HUES6 (cell line): ENCODE measurements at regions not wholly inside any gene's neighbourhood (a gene's known extent, or its start where the extent isn't known, plus 50 kb on each side); places are given as distances from the start of the nearest gene placed in this dataset.

ENCODE experiments used
- H3K27ac ChIP-seq: 2 replicates; pipeline ENCODE4 v1.7.0; 2013; ENCODE audit warnings: low read depth, mild to moderate bottlenecking, low read length, inconsistent platforms
- H3K27me3 ChIP-seq: 2 replicates; pipeline ENCODE4 v1.6.1; 2013; ENCODE audit warnings: low read length; ENCODE audit not compliant: control insufficient read depth, insufficient read depth
- H3K36me3 ChIP-seq: 2 replicates; pipeline ENCODE4 v1.6.1; 2013; ENCODE audit warnings: low read length; ENCODE audit not compliant: control insufficient read depth, insufficient read depth
- H3K4me1 ChIP-seq: 2 replicates; pipeline ENCODE4 v1.6.1; 2013; ENCODE audit warnings: low read length; ENCODE audit not compliant: control insufficient read depth, insufficient read depth
- H3K4me3 ChIP-seq: 2 replicates; pipeline ENCODE4 v1.5.1; 2013; ENCODE audit warnings: low read depth, low read length
- H3K9ac ChIP-seq: one replicate; pipeline ENCODE4 v1.6.1; 2013; ENCODE audit warnings: mild to moderate bottlenecking, low read length
- H3K9me3 ChIP-seq: 2 replicates; pipeline ENCODE4 v1.6.1; 2013; ENCODE audit warnings: low read depth, low read length; ENCODE audit not compliant: control insufficient read depth, insufficient read depth

DNA sequence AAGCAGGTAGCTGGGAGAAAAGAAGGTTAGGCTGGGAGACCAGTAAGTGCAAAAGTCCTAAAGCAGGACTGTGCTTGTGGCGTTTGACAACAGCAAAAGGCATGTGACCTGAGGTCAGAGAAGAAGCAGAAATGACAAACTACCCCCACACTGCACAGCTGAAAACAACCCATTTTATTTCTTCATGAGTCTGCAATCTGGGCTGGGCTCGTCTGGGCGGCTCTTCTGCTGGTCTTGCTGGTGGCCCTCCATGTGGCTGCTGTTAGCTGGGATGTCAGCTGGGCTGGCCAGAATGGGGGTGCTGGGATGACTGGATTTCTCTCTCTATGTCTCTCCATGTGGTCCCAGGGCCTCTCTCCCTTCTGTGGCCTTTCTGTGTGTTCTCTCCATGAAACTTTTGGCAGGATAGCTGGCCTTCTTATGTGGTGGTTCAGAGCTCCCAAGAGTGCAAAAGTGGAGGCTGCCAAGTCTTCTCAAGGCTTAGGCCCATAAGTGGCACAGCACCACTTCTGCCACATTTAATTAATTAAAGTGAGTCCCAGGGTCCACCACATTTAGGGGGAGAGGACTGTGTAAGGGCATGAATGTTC is 128.6 kb downstream of the RIPK4 start:
- Histone ChIP-seq H3K27me3 (no peaks in the 10 kb centered on the region), H3K9me3 (peaks cover 8% of the 10 kb centered on the region), H3K4me3 (no peak overlapping the region), H3K27ac (no peak overlapping the region), H3K4me1 (peaks cover 16% of the 10 kb centered on the region), H3K36me3 (no peaks in the 10 kb centered on the region), H3K9ac (no peak overlapping the region)

DNA sequence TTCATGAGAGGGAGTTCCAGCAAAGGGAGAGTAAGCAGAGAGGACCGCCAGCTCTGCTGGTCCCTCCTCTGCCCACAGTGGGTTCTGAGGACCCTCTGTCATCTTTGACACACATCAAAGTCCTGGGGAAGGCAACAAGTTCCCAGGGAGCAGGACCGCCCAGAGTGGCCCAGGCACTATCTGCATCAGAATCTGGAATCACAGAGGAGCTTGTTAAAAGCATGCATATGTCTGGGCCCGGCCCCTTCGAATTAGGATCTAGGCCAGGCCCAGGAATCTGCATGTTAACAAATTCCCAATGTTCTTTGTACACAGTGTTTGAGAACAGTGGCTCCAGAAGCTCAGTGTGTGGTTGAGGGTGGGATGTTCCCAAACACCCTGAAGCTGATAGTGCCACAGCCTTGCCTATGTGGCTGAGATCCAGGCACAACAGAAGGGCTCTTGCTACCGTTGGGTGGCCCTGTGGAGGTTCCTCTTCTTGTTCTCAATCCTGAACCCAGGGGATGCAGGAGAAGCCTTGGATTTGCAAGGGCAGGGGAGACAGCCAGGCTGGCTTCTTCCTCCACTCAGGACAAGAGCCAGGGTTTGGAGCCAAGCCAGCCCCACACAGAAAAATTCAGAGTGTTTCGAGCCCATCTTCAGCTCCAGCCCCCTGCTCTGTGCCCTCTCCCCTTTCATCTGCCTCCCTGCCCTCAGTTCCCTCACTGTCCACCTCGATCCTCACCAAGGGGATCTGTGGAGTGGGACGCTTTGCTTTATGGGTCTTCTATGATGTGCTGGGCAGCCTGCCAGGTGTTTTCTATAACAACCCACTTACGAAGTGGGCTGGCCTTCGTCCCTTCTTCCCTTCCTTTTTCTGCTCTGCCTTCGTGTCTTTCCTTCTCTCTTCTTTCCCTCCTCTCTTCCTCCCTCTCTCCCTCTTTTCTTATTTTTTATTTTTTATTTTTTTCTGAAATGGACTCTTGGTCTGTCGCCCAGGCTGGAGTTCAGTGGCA is 129.0 kb upstream of the TMPRSS2 start:
- Histone ChIP-seq H3K36me3 (no peaks in the 10 kb centered on the region), H3K27me3 (no peaks in the 10 kb centered on the region), H3K9ac (no peak overlapping the region), H3K4me3 (no peak overlapping the region), H3K27ac (no peak overlapping the region), H3K4me1 (peaks cover 18% of the 10 kb centered on the region), H3K9me3 (peaks cover 8% of the 10 kb centered on the region)

DNA sequence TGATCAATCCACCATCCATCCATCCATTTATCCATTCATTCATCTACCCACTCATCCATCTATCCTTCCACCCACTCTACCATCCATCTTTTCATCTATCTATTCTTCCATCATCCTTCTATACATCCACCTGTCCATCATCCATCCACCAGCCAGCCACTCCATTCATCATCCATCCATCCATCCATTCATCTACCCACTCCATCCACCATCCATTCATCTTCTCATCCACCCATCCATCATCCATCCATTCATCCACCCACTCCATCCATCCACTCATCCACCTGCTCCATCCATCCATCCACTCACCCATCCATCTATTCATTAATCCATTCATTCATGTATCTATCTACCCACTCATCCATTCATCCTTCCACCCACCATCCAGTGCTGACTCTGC is 127.9 kb upstream of the TMPRSS2 start:
- H3K27ac ChIP-seq: no peak overlapping the region
- no peaks in the 10 kb centered on the region for H3K27me3 ChIP-seq
- no peaks in the 10 kb centered on the region for H3K36me3 ChIP-seq
- H3K9ac ChIP-seq: no peak overlapping the region
- H3K4me3 ChIP-seq: no peak overlapping the region
- H3K4me1 ChIP-seq: peaks cover 10% of the 10 kb centered on the region
- H3K9me3 ChIP-seq: peaks cover 10% of the 10 kb centered on the region

DNA sequence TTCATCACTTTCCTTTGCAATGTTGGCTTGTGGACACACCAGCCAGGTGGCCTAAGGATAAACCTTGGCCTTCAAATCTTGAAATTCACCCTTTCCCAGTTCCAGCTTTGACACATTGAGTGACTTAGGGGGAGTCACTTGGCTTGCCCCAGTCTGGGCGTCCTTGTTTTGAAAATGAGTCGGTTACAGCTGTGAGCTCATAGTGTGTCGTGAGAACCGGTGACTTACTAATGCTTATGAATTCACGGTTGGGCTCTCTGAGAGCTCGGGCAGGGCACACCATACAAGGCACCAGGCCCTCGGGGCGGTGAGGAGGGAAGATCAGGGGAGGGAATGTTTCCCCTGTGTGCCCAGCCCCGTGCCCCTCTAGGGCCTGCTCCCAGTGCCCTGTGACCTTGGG is 126.9 kb upstream of the TMPRSS2 start:
- Histone ChIP-seq H3K4me3 (no peak overlapping the region), H3K27me3 (no peaks in the 10 kb centered on the region), H3K36me3 (no peaks in the 10 kb centered on the region), H3K27ac (no peak overlapping the region), H3K9ac (no peak overlapping the region), H3K4me1 (peaks cover 10% of the 10 kb centered on the region; the same call in 1 of the 2 replicates), H3K9me3 (peaks cover 10% of the 10 kb centered on the region)

DNA sequence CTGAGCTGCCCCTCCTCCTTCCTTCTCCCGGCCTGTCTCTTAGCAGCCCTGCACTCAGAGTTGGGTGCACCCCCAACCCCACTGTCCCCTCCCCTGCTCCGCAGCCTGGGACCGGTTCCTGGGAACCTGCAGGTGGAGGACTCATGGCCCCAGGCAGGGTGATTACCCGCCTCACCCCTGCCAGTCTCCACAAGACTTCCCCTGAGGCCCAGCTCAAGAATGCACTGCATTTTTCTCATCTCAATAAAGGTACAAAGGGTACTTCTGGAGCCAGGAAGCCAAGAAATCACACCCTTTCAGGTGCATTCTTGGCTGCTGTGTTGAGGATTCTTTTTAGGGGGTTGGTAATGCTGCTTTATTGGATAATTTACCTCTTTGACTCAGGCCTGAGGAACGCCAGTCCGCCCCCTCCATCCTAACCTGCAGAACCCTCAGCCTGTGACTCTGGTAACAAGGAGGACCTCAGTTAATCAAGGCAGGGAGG is 126.3 kb upstream of the TMPRSS2 start:
- Histone ChIP-seq H3K9ac (no peak overlapping the region), H3K4me1 (peaks cover 10% of the 10 kb centered on the region; the same call in 1 of the 2 replicates), H3K27ac (no peak overlapping the region), H3K27me3 (no peaks in the 10 kb centered on the region), H3K9me3 (peaks cover 10% of the 10 kb centered on the region), H3K36me3 (no peaks in the 10 kb centered on the region), H3K4me3 (no peak overlapping the region)

DNA sequence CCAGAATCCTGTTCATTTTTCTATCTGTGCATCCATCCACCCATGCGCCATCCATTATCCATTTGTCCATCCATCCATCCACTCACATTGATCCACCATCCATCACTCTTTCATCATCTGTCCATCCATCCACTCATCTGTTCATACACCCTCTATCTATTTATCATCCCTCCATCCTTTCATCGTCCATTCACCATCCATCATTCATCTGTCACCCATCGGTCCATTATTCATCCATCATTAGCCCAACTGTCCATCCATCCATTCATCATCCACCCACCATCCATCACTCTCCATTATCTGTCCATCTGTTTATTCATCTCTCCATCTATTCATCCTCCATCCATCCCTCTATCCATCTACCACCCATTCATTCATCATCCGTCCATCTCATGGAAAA is 125.7 kb upstream of the TMPRSS2 start:
- H3K4me3 ChIP-seq: no peak overlapping the region
- peaks cover 14% of the 10 kb centered on the region for H3K9me3 ChIP-seq
- no peak overlapping the region for H3K27ac ChIP-seq
- H3K27me3 ChIP-seq: no peaks in the 10 kb centered on the region
- H3K36me3 ChIP-seq: no peaks in the 10 kb centered on the region
- no peak overlapping the region for H3K9ac ChIP-seq
- peaks cover 10% of the 10 kb centered on the region; the same call in 1 of the 2 replicates for H3K4me1 ChIP-seq

DNA sequence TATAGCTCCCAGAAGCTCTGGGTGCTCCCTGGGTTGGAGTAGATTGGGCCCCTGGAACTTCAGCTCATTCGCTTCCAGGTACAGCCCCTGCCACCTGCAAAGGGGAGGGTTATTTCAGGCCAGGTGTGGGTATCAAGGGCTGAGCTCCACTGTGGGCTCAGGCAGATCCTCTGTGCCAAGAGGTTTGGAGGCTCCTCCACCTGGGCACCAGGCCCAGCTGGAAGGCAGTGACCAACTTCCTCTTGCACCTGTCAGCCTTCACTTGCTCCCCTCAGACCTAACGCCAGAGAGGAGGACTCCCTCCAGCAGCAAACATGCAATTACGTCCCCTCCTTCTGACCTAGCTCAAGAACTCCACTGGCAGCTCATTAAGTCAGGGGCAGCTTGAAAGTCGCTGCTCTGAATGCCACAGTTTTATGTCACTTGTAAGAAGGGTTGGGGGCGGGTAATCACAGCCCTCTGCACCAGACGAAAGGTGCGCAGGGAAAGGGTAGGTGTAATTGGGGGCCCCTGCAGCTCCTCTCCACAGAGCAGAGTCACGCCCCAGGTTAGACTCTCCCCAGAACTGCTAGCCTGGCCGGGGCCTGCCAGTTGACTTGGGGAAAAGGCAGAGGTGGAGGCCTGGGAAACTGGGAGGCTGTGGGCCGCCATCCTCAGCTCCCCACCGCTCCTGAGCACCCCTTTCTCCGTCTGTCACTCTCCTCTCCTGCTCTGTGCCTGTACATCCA is 125.0 kb upstream of the TMPRSS2 start:
- Histone ChIP-seq H3K27me3 (no peaks in the 10 kb centered on the region), H3K9me3 (peaks cover 7% of the 10 kb centered on the region), H3K9ac (no peak overlapping the region), H3K36me3 (no peaks in the 10 kb centered on the region), H3K4me1 (peaks cover 10% of the 10 kb centered on the region; the same call in 1 of the 2 replicates), H3K4me3 (no peak overlapping the region), H3K27ac (no peak overlapping the region)

DNA sequence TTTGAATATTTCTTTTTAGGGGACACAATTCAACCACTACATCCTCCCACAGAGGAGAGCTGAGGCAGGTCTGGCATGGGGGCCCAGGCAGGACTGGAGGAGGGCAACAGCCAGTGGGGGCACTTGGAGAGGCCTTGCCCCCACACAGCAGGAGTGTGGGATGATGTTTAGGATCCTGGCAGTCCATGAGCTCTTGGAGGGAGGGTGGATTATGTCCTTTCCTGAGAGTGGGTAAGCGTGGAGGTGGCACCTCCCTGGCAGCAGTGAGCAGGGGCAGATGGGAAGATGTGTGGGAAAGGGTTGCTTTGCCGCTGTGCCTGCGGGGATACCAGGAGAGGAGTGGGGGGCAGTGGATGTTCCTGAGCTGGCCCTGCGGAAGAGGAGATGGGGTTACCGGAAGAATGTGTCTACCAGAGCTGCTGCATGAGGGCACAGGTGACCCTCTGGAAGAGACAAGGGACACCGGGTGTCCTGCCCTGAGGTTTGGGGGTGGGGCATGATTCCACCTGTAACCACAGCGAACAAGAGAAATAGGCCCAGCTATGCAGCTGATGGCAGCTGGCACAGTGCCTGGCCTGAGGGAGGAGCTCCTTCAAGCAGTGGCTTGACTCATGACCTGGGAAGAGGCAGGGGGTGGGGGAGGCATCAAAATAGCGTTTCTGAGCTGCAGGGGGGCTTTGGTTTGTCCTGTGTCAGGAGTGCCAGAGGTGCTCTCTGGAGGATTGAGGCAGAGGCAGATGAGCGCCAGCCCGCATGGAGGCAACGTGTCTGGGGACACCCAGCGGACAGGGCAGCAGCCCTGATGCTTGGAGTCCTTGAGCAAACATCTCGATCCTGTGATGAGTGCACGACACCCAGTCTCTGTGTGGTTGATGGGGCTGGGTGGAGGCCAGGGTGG is 123.9 kb upstream of the TMPRSS2 start:
- no peak overlapping the region for H3K4me3 ChIP-seq

DNA sequence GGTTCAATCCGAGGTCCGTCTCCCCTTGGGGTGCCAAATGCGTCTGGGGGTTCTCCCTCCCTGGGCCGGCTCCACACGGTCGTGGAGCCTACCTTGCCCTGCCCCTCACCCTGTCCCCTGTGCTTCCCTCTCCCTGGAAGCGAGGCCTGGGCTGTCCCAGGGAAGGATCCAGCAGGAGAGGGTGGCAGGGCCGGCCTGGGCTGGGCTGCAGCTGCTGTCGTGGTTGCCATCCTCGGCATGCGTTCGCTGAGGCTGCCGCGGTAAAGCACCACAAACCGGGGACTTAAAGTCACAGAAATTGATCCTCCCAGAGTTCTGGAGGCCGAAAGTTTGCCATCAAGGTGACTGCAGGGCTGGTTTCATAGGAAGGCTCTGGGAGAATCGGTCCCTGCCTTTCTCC is 123.0 kb upstream of the TMPRSS2 start:
- Histone ChIP-seq H3K4me3 (no peak overlapping the region), H3K27me3 (no peaks in the 10 kb centered on the region), H3K27ac (no peak overlapping the region), H3K36me3 (no peaks in the 10 kb centered on the region), H3K4me1 (peaks cover 10% of the 10 kb centered on the region; the same call in 1 of the 2 replicates), H3K9me3 (peaks cover 7% of the 10 kb centered on the region), H3K9ac (no peak overlapping the region)

More for the DNA sequence above, 123.9 kb upstream of the TMPRSS2 start:
- Histone ChIP-seq H3K4me1 (peaks cover 10% of the 10 kb centered on the region; the same call in 1 of the 2 replicates), H3K36me3 (no peaks in the 10 kb centered on the region), H3K27ac (no peak overlapping the region), H3K27me3 (no peaks in the 10 kb centered on the region), H3K9ac (no peak overlapping the region), H3K9me3 (peaks cover 7% of the 10 kb centered on the region)

DNA sequence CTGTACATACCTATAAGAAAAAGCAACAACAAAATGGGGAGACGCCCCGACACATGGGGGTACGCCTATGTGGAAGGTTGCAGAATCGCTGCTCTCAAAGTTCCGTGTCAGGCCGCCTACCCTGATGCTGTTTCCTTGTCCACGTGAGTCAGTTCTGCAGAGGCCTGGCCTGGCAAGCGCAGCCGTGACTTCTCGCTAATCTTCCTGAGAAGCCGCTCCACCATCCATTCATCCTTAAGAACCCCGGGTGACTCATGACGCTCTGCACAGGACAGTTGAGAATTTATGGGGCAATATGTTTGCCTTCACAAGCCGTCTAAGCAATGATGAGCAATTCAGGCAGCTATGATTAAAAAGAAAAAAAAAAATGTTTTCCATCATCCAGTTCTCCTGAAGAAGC is 122.3 kb upstream of the TMPRSS2 start:
- no peaks in the 10 kb centered on the region for H3K27me3 ChIP-seq
- H3K27ac ChIP-seq: no peak overlapping the region
- peaks cover 10% of the 10 kb centered on the region; the same call in 1 of the 2 replicates for H3K4me1 ChIP-seq

More for the DNA sequence above, 122.3 kb upstream of the TMPRSS2 start:
- no peak overlapping the region for H3K9ac ChIP-seq
- no peaks in the 10 kb centered on the region for H3K36me3 ChIP-seq
- peaks cover 7% of the 10 kb centered on the region for H3K9me3 ChIP-seq
- no peak overlapping the region for H3K4me3 ChIP-seq
